Inflammatory macrophage treated with lipopolysaccharide for 4 hours (primary cell): ENCODE measurements at regions not wholly inside any gene's neighbourhood (a gene's known extent, or its start where the extent isn't known, plus 50 kb on each side); places are given as distances from the start of the nearest gene placed in this dataset.

Experiments
- DNase-seq: peaks from one replicate; pipeline ENCODE4 v3.0.0-alpha.2; 2020

GRCh38 chr4:156710365-156711192 lies 261.0 kb downstream of the PDGFC start:
- DNase-seq, result no peak

GRCh38 chr4:156705311-156705710 lies 266.3 kb downstream of the PDGFC start:
- no peak for DNase-seq

- no peak for DNase-seq
These were observed 276.4 kb downstream of the PDGFC start for GRCh38 chr4:156695163-156695562.

GRCh38 chr4:156694413-156694812 lies 277.2 kb downstream of the PDGFC start:
- DNase-seq, result no peak

- no peak for DNase-seq
These were observed 278.0 kb downstream of the PDGFC start for GRCh38 chr4:156693557-156693956.

- DNase-seq, result no peak
These were observed 279.6 kb downstream of the PDGFC start for GRCh38 chr4:156692016-156692415.

GRCh38 chr4:156690572-156690971 lies 281.0 kb downstream of the PDGFC start:
- no peak for DNase-seq

- no peak for DNase-seq
These were observed 285.5 kb downstream of the PDGFC start for GRCh38 chr4:156686120-156686519.

GRCh38 chr4:156685308-156685707 lies 286.3 kb downstream of the PDGFC start:
- no peak for DNase-seq

- no peak for DNase-seq
These were observed 293.9 kb downstream of the PDGFC start for GRCh38 chr4:156677656-156678055.

- DNase-seq, result no peak
These were observed 294.5 kb downstream of the PDGFC start for GRCh38 chr4:156677131-156677531.

GRCh38 chr4:156676116-156676851 lies 295.3 kb downstream of the PDGFC start:
- DNase-seq, result no peak

GRCh38 chr4:156673483-156673882 lies 298.1 kb downstream of the PDGFC start:
- DNase-seq, result no peak

- no peak for DNase-seq
These were observed 298.9 kb downstream of the PDGFC start for GRCh38 chr4:156672492-156673305.

GRCh38 chr4:156665780-156666366 lies 305.7 kb downstream of the PDGFC start:
- DNase-seq, result no peak

GRCh38 chr4:156663663-156664062 lies 307.9 kb downstream of the PDGFC start:
- DNase-seq, result no peak

GRCh38 chr4:156662921-156663320 lies 308.7 kb downstream of the PDGFC start:
- DNase-seq, result no peak

- no peak for DNase-seq
These were observed 310.0 kb downstream of the PDGFC start for GRCh38 chr4:156661555-156661954.

- DNase-seq, result no peak
These were observed 311.1 kb downstream of the PDGFC start for GRCh38 chr4:156660465-156660864.

GRCh38 chr4:156659983-156660382 lies 311.6 kb downstream of the PDGFC start:
- no peak for DNase-seq

GRCh38 chr4:156659570-156659969 lies 312.0 kb downstream of the PDGFC start:
- no peak for DNase-seq

- DNase-seq, result no peak
These were observed 314.7 kb downstream of the PDGFC start for GRCh38 chr4:156656896-156657295.

- no peak for DNase-seq
These were observed 317.2 kb downstream of the PDGFC start for GRCh38 chr4:156654410-156654809.
